ENCODE measurements at regions not wholly inside any gene's neighbourhood (a gene's known extent, or its start where the extent isn't known, plus 50 kb on each side); places are given as distances from the start of the nearest gene placed in this dataset.
"Not testable (repeated sequence)": the region's sequence is repeated elsewhere in the genome, so short reads cannot be mapped to it uniquely, and the experiment has no call there.

DNA sequence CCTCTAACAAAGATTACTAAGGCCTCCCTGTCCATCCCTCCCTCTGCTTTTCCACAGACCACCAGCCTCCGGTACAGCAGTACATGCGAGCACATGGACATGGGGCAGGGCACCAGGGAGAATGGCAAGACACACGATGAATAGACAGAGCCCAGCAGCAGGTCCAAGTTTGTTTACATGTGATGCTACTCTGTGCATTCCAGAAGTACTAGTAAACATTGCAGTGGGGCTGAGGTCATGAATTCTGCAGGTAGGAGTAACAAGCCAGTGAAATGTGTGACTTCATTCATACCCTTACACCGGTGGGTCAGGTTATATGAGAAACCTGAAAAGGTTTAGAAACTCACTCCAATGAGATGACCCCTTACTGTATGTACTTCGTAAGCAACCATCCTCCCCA, 205.7 kb downstream of the BCL11A start:
- no peak for DNase-seq (ENCODE audit: low read depth in 1 of 2, low spot score in 1 of 2)
- Histone ChIP-seq H3K4me1 (ENCODE audit: low read depth) (peaks cover under 1% of the 10 kb centered on the region), H3K9me3 (ENCODE audit: low read depth) (no peaks in the 10 kb centered on the region), H3K4me3 (no peak overlapping the region), H3K27me3 (no peaks in the 10 kb centered on the region), H3K27ac (no peak overlapping the region), H3K36me3 (no peaks in the 10 kb centered on the region)
- TF ChIP-seq, protein P1, sequence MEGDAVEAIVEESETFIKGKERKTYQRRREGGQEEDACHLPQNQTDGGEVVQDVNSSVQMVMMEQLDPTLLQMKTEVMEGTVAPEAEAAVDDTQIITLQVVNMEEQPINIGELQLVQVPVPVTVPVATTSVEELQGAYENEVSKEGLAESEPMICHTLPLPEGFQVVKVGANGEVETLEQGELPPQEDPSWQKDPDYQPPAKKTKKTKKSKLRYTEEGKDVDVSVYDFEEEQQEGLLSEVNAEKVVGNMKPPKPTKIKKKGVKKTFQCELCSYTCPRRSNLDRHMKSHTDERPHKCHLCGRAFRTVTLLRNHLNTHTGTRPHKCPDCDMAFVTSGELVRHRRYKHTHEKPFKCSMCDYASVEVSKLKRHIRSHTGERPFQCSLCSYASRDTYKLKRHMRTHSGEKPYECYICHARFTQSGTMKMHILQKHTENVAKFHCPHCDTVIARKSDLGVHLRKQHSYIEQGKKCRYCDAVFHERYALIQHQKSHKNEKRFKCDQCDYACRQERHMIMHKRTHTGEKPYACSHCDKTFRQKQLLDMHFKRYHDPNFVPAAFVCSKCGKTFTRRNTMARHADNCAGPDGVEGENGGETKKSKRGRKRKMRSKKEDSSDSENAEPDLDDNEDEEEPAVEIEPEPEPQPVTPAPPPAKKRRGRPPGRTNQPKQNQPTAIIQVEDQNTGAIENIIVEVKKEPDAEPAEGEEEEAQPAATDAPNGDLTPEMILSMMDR (IDR thresholded peaks at IDR 0.05; ENCODE audit: low read depth, low read length), result no peak

DNA sequence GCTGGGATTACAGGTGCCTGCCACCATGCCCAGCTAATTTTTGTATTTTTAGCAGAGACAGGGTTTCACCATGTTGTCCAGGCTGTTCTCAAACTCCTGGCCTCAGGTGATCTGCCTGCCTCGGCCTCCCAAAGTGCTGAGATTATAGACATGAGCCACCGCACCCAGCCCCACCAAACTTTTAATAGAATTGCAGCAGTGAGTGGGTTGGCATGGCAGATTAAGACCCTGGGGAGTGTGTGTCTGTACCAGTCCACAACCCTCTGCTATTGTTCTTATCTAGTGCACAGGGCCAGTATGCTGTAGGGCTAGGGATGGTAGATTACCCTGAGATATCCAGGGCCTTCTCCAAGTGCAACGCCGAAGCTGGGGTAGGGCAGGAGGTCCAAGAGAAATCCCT, 211.0 kb downstream of the BCL11A start:
- H3K4me3 ChIP-seq; H3K36me3 ChIP-seq; H3K27ac ChIP-seq; H3K4me1 ChIP-seq (ENCODE audit: low read depth); H3K27me3 ChIP-seq; H3K9me3 ChIP-seq (ENCODE audit: low read depth); DNase-seq (ENCODE audit: low read depth in 1 of 2, low spot score in 1 of 2): not testable (repeated sequence)

DNA sequence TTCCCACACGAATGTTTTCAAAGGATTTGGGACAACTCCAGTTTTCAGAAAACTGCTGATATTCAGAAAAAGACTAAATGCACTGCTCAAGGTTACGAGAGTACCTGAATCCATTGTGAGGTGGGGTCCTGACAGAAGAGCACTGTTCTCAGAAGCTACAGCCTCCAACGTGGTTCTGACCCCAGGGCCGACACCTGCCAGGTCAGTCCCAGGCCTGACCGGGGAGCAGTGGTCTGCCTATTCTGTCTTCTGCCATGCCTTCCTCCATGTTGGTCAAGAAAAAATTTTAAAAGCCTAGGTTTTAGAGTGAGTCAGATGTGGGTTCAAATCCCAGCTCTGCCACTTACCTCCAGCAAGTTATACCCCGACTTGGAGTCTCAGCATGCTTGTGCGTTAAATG, 212.3 kb downstream of the BCL11A start:
- H3K4me1 ChIP-seq (ENCODE audit: low read depth), result no peaks in the 10 kb centered on the region
- TF ChIP-seq, protein P1 (IDR thresholded peaks at IDR 0.05; ENCODE audit: low read depth, low read length), result no peak
- no peak overlapping the region for H3K27ac ChIP-seq
- DNase-seq (ENCODE audit: low read depth in 1 of 2, low spot score in 1 of 2), result no peak
- no peaks in the 10 kb centered on the region for H3K9me3 ChIP-seq (ENCODE audit: low read depth)
- H3K27me3 ChIP-seq, result no peaks in the 10 kb centered on the region
- H3K4me3 ChIP-seq, result no peak overlapping the region
- H3K36me3 ChIP-seq, result no peaks in the 10 kb centered on the region

DNA sequence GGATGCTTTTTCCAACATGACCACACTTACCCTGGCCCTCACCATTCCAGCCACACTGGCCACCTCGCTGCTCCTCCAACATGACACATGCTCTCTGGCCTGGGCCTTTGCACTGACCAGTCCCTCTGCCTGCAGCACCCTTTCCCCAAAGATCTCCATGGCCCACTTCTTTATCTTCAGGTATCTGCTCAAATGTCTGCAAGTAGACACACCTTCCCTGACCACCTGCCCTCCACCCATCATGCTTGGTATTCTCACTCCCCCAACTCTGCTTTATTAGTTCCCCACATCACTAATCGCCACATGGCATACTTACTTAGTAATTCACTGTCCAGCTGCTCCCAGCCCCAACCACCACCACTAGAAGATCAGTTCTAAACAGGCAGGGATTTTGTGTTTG, 214.2 kb downstream of the BCL11A start:
- Histone ChIP-seq H3K36me3 (no peaks in the 10 kb centered on the region), H3K27me3 (no peaks in the 10 kb centered on the region), H3K4me3 (no peak overlapping the region), H3K4me1 (ENCODE audit: low read depth) (no peaks in the 10 kb centered on the region), H3K9me3 (ENCODE audit: low read depth) (no peaks in the 10 kb centered on the region), H3K27ac (no peak overlapping the region)
- TF ChIP-seq, protein P1 (IDR thresholded peaks at IDR 0.05; ENCODE audit: low read depth, low read length), result no peak
- no peak for DNase-seq (ENCODE audit: low read depth in 1 of 2, low spot score in 1 of 2)

DNA sequence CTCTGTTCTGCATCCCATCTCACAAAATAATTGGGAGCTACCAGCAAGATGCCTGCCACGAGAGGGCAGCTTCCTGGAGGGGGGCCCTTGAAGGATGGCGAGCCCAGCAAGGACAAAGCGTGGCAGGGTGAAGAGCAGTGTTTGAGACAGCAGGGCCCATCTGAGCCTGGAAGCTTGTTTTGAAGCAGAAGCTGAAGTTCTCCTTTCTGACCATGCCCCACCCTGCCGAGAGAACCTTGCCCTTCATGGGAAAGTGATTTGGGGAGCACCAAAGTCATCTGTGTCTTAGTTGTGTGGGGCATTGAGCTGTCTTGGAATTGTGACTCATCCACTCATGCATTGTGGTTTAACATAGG, 216.3 kb downstream of the BCL11A start:
- peak; percentile 2 to 42 for DNase-seq (ENCODE audit: low read depth in 1 of 2, low spot score in 1 of 2)
- TF ChIP-seq, protein P1 (IDR thresholded peaks at IDR 0.05; ENCODE audit: low read depth, low read length), result no peak

DNA sequence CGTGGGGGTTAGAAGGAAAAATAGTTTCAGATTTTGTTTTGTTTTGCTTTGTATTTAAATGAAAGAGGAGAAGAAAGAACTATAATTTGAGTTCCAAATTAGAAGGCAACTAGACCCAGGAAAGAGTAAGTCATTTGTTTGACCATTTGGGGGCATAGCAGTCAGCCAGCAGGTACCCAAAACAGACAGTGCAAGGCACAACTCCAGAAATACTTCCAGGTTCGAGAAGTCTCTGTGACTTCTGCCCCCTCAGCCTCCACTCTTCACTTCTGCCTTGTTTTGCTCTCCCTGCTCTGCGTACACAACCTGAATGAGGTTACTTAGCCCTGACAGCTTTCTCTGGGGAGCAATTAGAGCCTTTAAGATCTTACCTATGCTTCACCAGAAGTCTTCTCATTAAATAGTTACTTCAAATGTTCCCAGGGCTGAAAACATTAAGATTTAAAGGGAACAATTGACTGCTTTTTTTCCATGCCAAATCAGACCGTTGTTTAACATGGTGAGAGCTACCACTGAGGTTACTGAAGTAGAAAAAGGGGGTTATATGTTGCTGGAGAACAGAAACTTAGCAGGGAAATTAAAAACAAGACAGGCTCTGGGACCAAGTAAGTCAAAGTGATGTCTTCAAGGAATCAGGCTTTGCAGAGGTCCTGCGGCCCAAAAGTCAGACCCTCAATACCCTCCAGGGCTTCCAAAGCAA, 216.9 kb downstream of the BCL11A start:
- no peak for DNase-seq (ENCODE audit: low read depth in 1 of 2, low spot score in 1 of 2)
- H3K4me1 ChIP-seq (ENCODE audit: low read depth), result no peaks in the 10 kb centered on the region
- H3K9me3 ChIP-seq (ENCODE audit: low read depth), result no peaks in the 10 kb centered on the region
- H3K27ac ChIP-seq, result no peak overlapping the region
- no peak overlapping the region for H3K4me3 ChIP-seq
- H3K27me3 ChIP-seq, result no peaks in the 10 kb centered on the region
- H3K36me3 ChIP-seq, result no peaks in the 10 kb centered on the region
- TF ChIP-seq, protein P1 (IDR thresholded peaks at IDR 0.05; ENCODE audit: low read depth, low read length), result no peak

More for the DNA sequence above, 216.3 kb downstream of the BCL11A start:
- no peaks in the 10 kb centered on the region for H3K4me1 ChIP-seq (ENCODE audit: low read depth)
- H3K27me3 ChIP-seq, result no peaks in the 10 kb centered on the region
- no peak overlapping the region for H3K27ac ChIP-seq
- H3K36me3 ChIP-seq, result no peaks in the 10 kb centered on the region
- H3K9me3 ChIP-seq (ENCODE audit: low read depth), result no peaks in the 10 kb centered on the region
- H3K4me3 ChIP-seq, result no peak overlapping the region
